HepG2 (cell line): ENCODE measurements at regions not wholly inside any gene's neighbourhood (a gene's known extent, or its start where the extent isn't known, plus 50 kb on each side); places are given as distances from the start of the nearest gene placed in this dataset.

ENCODE experiments used
- BHLHE40 ChIP-seq: IDR thresholded peaks from 2 replicates; pipeline ENCODE4 v1.6.1; 2011; ENCODE audit warnings: low read length, improper control_type of control experiment
- CTCF ChIP-seq: sonication (generic); formaldehyde crosslinking; IDR thresholded peaks from 2 replicates; pipeline ENCODE4 v1.5.0; 2020; ENCODE audit warnings: mild to moderate bottlenecking, missing genetic modification reagents, moderate library complexity
- EP300 ChIP-seq, 3 experiments: sonication (generic) in 1 of 3; formaldehyde crosslinking in 1 of 3; IDR thresholded peaks; 2 replicates each; pipeline versions ENCODE4 v1.5.1 to v1.6.1; 2011 to 2020; ENCODE audit warnings: low read depth in 2 of 3, low read length in 2 of 3, borderline replicate concordance in 1 of 3, improper control_type of control experiment in 1 of 3, mild to moderate bottlenecking in 1 of 3, missing genetic modification reagents in 1 of 3, moderate library complexity in 1 of 3
- FOSL2 ChIP-seq: sonication (generic); formaldehyde crosslinking; IDR thresholded peaks from 2 replicates; pipeline ENCODE4 v1.4.0; 2020; ENCODE audit warnings: missing genetic modification reagents
- KLF16 ChIP-seq, 2 experiments: sonication (generic) in 1 of 2; formaldehyde crosslinking in 1 of 2; IDR thresholded peaks; 2 replicates each; pipeline versions ENCODE4 v1.6.1 to v1.8.0; 2016 to 2023; ENCODE audit warnings: missing genetic modification reagents in 2 of 2, missing compliant biosample characterization in 1 of 2
- SMC3 ChIP-seq: IDR thresholded peaks from 2 replicates; pipeline ENCODE4 v1.6.1; 2011; ENCODE audit warnings: low read length, improper control_type of control experiment

GRCh38 chr3:34033839-34034238 is 235.4 kb downstream of the PDCD6IP start:
- TF ChIP-seq SMC3 = no peak
- TF ChIP-seq KLF16 (CRISPR knock-in tag; IDR thresholded peaks at IDR 0.05) = no peak
- TF ChIP-seq CTCF (CRISPR knock-in tag) = no peak
- TF ChIP-seq BHLHE40 = no peak
- TF ChIP-seq EP300 (IDR thresholded peaks at IDR 0.05; ENCODE audit: low read depth in 2 of 2, low read length in 2 of 2) = no peak
- no peak for TF ChIP-seq EP300 (CRISPR knock-in tag; IDR thresholded peaks at IDR 0.05; ENCODE audit: borderline replicate concordance)
- TF ChIP-seq FOSL2 (CRISPR knock-in tag) = no peak
